Right cardiac atrium (tissue), 5 donors: ENCODE measurements at regions not wholly inside any gene's neighbourhood (a gene's known extent, or its start where the extent isn't known, plus 50 kb on each side); places are given as distances from the start of the nearest gene placed in this dataset.

Source experiments
- ATAC-seq, 2 donors: fragments of 200-7000 bp; cut with Tn5 transposase; one replicate each; pipeline versions ENCODE4 v1.8.0 to v1.9.1; 2020; ENCODE audit warnings: moderate library complexity in 2 of 2, mild to moderate bottlenecking in 1 of 2
- DNase-seq, 3 donors: peaks; one replicate each; pipeline ENCODE4 v3.0.0-alpha.2; 2020
- H3K27ac ChIP-seq: one replicate; pipeline ENCODE4 v1.5.1; 2013; ENCODE audit warnings: mild to moderate bottlenecking, low read length, control low read depth, moderate library complexity
- H3K27me3 ChIP-seq: one replicate; pipeline ENCODE4 v1.6.1; 2013; ENCODE audit not compliant: control insufficient read depth, insufficient read depth
- H3K4me1 ChIP-seq: one replicate; pipeline ENCODE4 v1.6.1; 2013; ENCODE audit warnings: low read length; ENCODE audit not compliant: control insufficient read depth, insufficient read depth
- H3K4me3 ChIP-seq: one replicate; pipeline ENCODE4 v1.5.1; 2013; ENCODE audit warnings: low read length, control low read depth
- H3K9me3 ChIP-seq: one replicate; pipeline ENCODE4 v1.6.1; 2013; ENCODE audit warnings: low read length; ENCODE audit not compliant: control insufficient read depth
- WGBS: extraction: QIAGEN DNeasy Blood & Tissue Kit; methylation state at CpG from one replicate; pipeline ENCODE4 v1.1.7; 2013; 5-methylcytosine and 5-hydroxymethylcytosine counted together
- intact Hi-C, 4 donors: fragments of 100-400 bp; cut with DNase I; formaldehyde crosslinking; loops; one replicate each; pipeline versions ENCODE4 v1.11.0 to v1.14.0; 2022 to 2023
- donor health status: healthy with polysubstance abuse.
- donor health status: DM: no; HTN: yes; CAD: no.
- donor health status: DM: no; HTN: no; CAD: no.
- donor health status: DM: no; HTN: yes; CAD: no; lungs with severe emphysema.
- donor health status: DM: yes; HTN: yes; CAD: no.

DNA sequence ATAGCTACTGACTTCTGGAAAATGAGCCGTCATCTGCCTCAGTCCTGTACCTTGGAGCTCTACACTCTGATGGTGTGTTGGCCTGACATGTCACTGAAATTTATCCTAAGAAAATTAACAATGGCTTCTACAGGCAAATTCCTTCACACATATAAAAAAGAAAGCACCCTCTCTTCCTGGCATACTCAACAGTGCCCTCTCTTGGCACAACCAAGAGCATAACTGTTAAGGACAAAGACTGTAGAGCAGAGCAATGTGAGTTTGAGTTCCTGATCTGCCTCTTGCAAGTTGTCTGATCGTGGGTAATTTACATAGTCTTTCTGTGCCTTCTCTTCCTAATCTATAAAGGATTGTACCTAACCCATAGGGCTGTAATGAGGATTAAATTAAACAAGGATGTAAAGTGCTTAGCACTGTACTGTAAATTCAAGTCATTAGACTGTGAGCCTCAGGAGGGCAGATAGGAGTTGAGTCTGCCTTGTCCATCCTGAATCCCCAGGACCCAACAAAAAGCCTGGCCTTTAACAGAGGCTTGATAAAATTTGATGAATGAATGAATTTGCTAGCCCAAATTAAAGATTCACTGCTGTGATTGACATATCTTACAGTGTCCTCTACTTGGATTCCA, 83.5 kb downstream of the SYF2 start:
- Histone ChIP-seq H3K27ac (no peak overlapping the region), H3K4me1 (no peaks in the 10 kb centered on the region), H3K27me3 (no peaks in the 10 kb centered on the region), H3K9me3 (peaks cover 1% of the 10 kb centered on the region), H3K4me3 (no peak overlapping the region)
- intact Hi-C loops = no loop called here
- no peak for DNase-seq
- no peak for ATAC-seq
- WGBS = 45% methylated on average over 2 of the region's 2 CpGs

DNA sequence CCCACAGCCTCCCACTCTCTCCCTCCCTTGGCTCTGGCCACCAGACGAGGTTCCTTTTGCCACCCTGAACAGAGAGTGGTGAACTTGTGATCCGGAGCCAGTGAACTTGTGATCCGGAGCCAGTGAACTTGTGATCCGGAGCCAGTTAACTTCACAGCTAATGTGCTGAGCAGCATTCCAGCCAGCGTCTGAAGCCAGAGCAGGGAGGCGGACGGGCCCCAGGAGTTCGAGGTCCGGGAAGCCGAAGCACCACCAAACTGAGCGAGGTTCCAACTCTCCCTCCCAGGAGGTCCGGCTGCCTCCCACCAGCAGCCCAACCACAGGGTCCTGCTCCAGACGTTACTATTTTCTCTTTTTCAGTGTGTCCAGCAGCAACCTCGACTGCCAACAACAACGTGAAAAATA, 85.8 kb downstream of the SYF2 start:
- Histone ChIP-seq H3K9me3 (no peaks in the 10 kb centered on the region), H3K27ac (no peak overlapping the region), H3K4me3 (no peak overlapping the region), H3K27me3 (no peaks in the 10 kb centered on the region), H3K4me1 (no peaks in the 10 kb centered on the region)
- ATAC-seq = no peak
- WGBS = 55% methylated on average over 15 of the region's 15 CpGs
- DNase-seq = no peak
- intact Hi-C loops = no loop called here

DNA sequence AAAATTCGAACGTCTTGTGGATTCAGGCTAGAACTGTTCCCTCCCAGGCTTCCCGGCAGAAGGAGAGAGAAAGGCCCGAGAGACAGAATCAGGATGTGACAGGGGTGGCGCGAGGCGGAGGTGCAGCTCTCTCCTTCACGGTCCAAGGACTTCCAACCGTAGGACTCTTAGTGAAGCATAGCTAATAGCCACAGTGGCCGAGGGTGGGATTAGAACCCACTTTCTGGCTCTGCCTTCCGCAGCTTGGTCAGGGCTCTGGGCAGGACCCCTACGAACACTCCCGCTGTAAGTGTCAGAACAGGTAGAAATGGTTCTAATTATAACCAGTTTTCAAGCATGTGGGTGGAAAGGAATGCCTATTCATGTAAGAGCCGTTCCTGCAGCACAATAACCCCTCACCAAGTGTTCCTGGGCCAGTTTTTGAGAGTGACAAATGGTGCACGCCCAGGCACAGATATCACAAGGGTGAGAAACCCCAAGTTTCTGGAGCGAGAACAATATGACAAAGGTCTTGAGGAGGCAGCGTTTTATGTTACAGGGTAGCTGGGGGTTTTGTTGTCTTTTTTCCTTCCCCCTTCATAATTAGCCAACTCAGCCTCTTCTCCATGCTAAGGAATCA, 86.4 kb downstream of the SYF2 start:
- intact Hi-C loops = no loop called here
- Histone ChIP-seq H3K27ac (no peak overlapping the region), H3K9me3 (no peaks in the 10 kb centered on the region), H3K4me1 (no peaks in the 10 kb centered on the region), H3K4me3 (no peak overlapping the region), H3K27me3 (no peaks in the 10 kb centered on the region)
- no peak for DNase-seq
- WGBS = 76% methylated on average over 17 of the region's 17 CpGs
- ATAC-seq = no peak

DNA sequence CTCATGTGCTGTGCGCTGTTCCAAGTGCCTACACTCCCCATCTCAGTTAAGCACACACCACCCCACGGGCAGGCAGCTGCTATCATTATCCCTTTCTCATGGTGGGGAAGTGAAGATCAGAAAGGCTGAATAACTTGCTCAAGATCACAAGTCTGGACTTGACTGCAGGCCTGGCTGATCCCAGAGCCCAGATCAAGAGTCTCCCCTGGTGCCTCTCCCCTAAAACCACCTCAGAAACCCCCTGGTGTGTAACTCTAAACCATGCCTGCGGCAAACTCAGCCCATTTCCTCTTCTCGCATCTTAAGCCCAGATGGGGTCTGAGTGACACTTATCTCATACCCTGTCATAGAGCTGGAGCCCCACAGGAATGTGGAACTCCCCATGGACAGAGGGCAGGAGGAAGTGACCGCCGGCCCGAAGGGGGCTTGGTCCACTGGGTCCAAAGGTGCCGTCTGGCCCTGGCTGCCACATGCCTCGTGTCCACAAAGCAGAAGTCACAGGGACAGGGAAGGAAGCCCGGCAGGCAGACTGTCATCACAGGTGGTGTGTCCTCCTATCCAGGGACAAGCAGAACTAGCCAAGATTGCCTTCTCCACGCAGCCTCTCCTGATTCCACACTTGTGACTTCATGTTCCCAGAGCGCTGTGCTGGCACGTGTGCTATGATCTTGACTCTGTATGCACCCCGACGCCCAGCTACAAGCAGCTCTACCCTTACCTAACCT, 92.1 kb downstream of the SYF2 start:
- intact Hi-C loops = no loop called here
- no peaks in the 10 kb centered on the region for H3K9me3 ChIP-seq
- no peak for DNase-seq
- H3K27ac ChIP-seq = no peak overlapping the region
- no peak for ATAC-seq
- H3K4me1 ChIP-seq = no peaks in the 10 kb centered on the region
- no peaks in the 10 kb centered on the region for H3K27me3 ChIP-seq
- WGBS = 41% methylated on average over 15 of the region's 15 CpGs
- H3K4me3 ChIP-seq = no peak overlapping the region

DNA sequence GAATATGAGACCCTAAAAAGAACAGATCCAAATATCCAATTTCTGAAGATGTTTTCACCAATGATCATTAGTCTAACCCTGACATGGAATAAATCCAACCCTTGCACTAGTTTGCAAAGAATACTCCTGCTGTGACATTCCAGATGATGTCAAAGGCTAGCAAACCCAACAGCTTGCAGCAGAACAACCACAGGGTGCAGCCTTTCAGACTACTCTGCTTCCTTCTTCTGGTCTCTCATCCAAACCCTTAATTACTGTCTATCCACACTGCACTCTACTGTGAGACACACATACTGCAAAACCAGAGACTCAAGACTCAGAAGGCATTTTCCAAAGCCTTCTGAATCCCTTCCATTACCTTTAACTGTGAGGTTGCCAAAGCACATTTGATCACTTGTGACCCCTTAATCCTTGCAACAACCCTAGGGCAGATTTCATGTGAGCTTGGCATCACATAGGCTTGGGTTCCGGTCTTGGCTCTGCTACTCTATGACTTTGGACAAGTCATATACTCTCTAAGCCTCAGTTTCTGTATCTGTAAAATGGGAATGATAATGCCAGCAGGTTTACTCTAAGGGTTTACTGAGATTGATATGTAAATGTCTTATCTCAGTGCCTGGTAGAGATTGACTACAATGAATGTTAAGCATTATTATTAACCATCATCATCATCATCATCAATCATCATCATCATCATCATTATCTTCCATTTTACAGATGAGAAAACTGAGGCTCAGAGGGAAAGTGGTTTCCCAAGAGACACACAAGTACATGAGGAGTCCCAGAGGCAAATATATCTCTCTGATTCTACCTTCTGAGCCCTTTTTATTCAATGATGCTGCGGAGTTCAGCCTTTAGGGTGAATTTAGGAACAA, 94.5 kb downstream of the SYF2 start:
- intact Hi-C loops = no loop called here
- Histone ChIP-seq H3K4me3 (no peak overlapping the region), H3K27ac (no peak overlapping the region), H3K9me3 (no peaks in the 10 kb centered on the region), H3K27me3 (no peaks in the 10 kb centered on the region), H3K4me1 (no peaks in the 10 kb centered on the region)
- DNase-seq (no peak), ATAC-seq (no peak)
- WGBS = 94% methylated on average over 2 of the region's 2 CpGs

DNA sequence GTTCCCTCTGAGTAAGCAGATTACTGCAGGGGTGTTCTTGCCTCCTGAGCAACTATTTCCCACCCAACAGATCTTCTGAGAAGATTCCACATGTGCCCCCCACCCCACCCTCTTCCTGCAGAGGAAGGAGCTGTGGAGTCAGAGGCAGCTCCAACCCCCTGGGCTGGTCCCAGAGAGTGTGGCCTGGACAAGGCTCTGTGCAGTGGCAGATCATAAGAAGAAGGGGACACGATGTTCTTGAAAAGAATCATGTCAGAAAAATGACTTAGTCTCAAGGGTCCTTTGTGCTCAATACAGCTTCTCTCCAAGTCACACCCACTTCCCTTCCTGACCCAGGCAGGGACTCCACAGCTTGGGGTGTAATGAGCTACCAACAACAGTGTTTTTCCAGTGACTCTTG, 95.2 kb downstream of the SYF2 start:
- Histone ChIP-seq H3K27me3 (no peaks in the 10 kb centered on the region), H3K4me3 (no peak overlapping the region), H3K9me3 (no peaks in the 10 kb centered on the region), H3K27ac (no peak overlapping the region), H3K4me1 (no peaks in the 10 kb centered on the region)
- no peak for DNase-seq
- intact Hi-C loops = no loop called here
- 32% methylated on average over 1 of the region's 1 CpG for WGBS
- no peak for ATAC-seq

DNA sequence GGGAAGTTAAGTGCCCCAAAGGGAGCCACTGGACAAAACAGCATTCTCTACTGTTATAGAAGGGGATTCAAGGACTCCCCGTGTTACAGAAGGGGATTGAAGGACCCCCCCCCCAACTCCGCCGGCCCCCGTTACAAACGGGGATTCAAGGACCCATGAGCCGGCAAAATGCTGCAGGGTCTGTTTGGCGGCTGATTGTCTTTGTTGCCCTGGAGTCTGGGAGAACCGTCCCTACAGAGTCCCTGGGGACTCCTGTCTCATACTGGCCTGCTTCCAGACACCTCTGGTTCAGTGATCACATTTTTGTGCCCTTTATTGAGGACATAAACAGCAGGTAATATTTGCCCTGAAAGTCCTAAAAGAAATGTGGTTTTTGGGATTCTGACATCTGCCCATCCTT, 96.4 kb downstream of the SYF2 start:
- ATAC-seq (no peak), DNase-seq (no peak)
- no peaks in the 10 kb centered on the region for H3K27me3 ChIP-seq
- H3K4me3 ChIP-seq = no peak overlapping the region
- no peaks in the 10 kb centered on the region for H3K4me1 ChIP-seq
- no peaks in the 10 kb centered on the region for H3K9me3 ChIP-seq
- H3K27ac ChIP-seq = no peak overlapping the region
- WGBS = 60% methylated on average over 8 of the region's 8 CpGs
- intact Hi-C loops = no loop called here

DNA sequence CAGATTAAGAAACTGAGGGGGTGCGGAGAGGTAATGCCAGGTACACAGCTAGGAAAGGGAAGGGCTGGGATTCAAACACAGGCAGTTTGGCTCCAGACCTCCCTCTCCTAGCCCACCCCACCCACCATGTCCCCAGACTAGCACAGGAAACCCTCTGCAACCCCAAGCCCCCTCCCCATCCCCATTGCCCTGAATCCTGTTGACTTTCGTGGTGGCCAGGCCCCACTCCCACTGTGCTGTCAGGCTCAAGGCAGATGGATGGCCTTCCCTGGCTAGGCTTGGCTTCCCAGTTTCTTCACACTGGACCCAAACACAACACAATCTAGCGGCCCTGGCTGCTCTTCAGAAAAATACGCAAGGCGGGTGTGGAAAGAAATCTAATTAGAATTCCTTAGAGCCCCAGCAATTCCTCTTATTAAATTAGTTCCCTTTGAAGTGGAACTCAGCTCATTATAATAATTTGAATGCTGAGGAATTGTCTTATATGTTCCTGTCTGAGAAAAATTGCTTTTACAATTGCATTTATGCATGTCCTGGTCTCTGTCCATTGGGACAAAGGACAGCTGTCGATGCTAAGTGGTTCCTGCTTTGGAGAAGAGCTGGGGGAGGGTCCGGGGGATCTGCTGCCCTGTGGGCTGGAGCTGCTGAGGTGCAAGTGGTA, 97.4 kb downstream of the SYF2 start:
- H3K4me1 ChIP-seq = no peaks in the 10 kb centered on the region
- no peak for DNase-seq
- intact Hi-C loops = no loop called here
- no peak for ATAC-seq
- no peak overlapping the region for H3K27ac ChIP-seq
- no peak overlapping the region for H3K4me3 ChIP-seq
- H3K27me3 ChIP-seq = no peaks in the 10 kb centered on the region
- H3K9me3 ChIP-seq = no peaks in the 10 kb centered on the region
- 57% methylated on average over 7 of the region's 7 CpGs for WGBS

DNA sequence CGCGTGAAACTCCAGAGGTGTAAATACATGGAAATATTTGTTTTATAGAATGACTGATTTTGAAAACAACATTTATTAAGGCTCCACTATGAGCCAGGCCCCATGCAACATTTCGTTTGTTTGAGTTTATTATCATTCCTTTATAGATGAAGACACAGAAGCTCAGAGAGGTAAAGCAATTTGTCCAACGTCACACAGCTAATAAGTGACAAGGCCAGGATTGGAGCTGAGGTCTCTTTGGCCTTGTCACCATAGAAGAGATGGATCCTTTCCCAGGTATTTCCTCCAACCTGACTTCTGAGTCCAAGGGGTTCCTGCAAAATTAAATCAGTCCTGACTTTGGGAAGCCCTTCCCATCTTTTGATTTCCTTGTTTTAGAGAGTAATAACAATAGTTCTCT, 98.0 kb downstream of the SYF2 start:
- intact Hi-C loops = no loop called here

DNA sequence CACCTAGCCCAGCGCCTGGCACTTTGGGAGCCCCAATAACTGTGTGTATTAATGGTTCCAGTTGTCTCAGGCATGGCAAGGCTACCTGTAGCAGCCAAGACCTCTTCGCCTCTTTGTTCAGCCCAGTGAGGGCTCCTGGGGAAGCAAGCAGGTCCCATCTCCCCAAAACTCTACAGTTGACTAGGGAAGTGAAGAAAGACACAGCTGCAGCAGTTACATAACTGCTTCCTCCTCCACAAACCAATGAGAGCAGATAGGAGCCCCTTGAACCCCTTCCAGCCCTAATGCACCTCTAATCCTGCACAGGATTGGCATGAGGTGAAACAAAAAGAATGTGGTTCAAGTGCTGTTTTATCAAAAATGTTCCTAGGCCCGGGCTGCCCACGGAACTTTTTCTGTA, 100.5 kb downstream of the SYF2 start:
- no peak overlapping the region for H3K27ac ChIP-seq
- intact Hi-C loops = no loop called here
- ATAC-seq (no peak), DNase-seq (no peak)
- no peaks in the 10 kb centered on the region for H3K27me3 ChIP-seq
- H3K4me1 ChIP-seq = no peaks in the 10 kb centered on the region
- no peak overlapping the region for H3K4me3 ChIP-seq
- 63% methylated on average over 4 of the region's 4 CpGs for whole genome bisulfite sequencing
- no peaks in the 10 kb centered on the region for H3K9me3 ChIP-seq

More for the DNA sequence above, 98.0 kb downstream of the SYF2 start:
- no peak overlapping the region for H3K27ac ChIP-seq
- H3K9me3 ChIP-seq = no peaks in the 10 kb centered on the region
- no peak overlapping the region for H3K4me3 ChIP-seq
- H3K4me1 ChIP-seq = no peaks in the 10 kb centered on the region
- no peaks in the 10 kb centered on the region for H3K27me3 ChIP-seq
- 82% methylated on average over 4 of the region's 4 CpGs for WGBS
- ATAC-seq = no peak
- no peak for DNase-seq
